DND-41 (cell line): ENCODE measurements at regions not wholly inside any gene's neighbourhood (a gene's known extent, or its start where the extent isn't known, plus 50 kb on each side); places are given as distances from the start of the nearest gene placed in this dataset.

ENCODE experiments used
- ATAC-seq: fragments of 200-7000 bp; cut with Tn5 transposase; 3 replicates; pipeline ENCODE4 v1.9.1; 2021; ENCODE audit warnings: low read depth; ENCODE audit not compliant: insufficient read depth
- DNase-seq: peaks from one replicate; pipeline ENCODE4 v3.0.0-alpha.2; 2020
- H2AFZ ChIP-seq: 2 replicates; pipeline ENCODE4 v1.6.0; 2012; ENCODE audit warnings: low read depth, low read length
- H3K27ac ChIP-seq: 2 replicates; pipeline ENCODE4 v1.5.1; 2012; ENCODE audit warnings: low read length, inconsistent platforms
- H3K27me3 ChIP-seq: fragments of 200-600 bp; sonication (generic); 2 replicates; pipeline ENCODE4 v1.6.0; 2012; ENCODE audit warnings: low read length, mild to moderate bottlenecking, inconsistent platforms; ENCODE audit not compliant: insufficient read depth, poor library complexity
- H3K36me3 ChIP-seq: 2 replicates; pipeline ENCODE4 v1.5.1; 2012; ENCODE audit warnings: low read length, inconsistent platforms; ENCODE audit not compliant: insufficient read depth
- H3K4me1 ChIP-seq: 2 replicates; pipeline ENCODE4 v1.5.1; 2012; ENCODE audit warnings: mild to moderate bottlenecking, low read length; ENCODE audit not compliant: insufficient read depth
- H3K4me2 ChIP-seq: 2 replicates; pipeline ENCODE4 v1.6.0; 2012; ENCODE audit warnings: mild to moderate bottlenecking, moderate library complexity, low read length, inconsistent platforms; ENCODE audit not compliant: insufficient read depth
- H3K4me3 ChIP-seq, 2 experiments: fragments of 200-600 bp in 1 of 2; shearing (Covaris generic) in 1 of 2; 2 replicates each; pipeline ENCODE4 v1.5.1; 2012 to 2016; ENCODE audit warnings: inconsistent platforms in 2 of 2, low read length in 2 of 2, mild to moderate bottlenecking in 2 of 2, low read depth in 1 of 2, moderate library complexity in 1 of 2
- H3K79me2 ChIP-seq: 2 replicates; pipeline ENCODE4 v1.6.0; 2012; ENCODE audit warnings: low read length, inconsistent platforms; ENCODE audit not compliant: insufficient read depth
- H3K9ac ChIP-seq: 2 replicates; pipeline ENCODE4 v1.6.0; 2012; ENCODE audit warnings: low read depth, mild to moderate bottlenecking, inconsistent platforms, low read length, moderate library complexity
- H3K9me3 ChIP-seq: 2 replicates; pipeline ENCODE4 v1.5.1; 2012; ENCODE audit warnings: low read length, moderate library complexity, mild to moderate bottlenecking, inconsistent platforms; ENCODE audit not compliant: insufficient read depth, severe bottlenecking
- H4K20me1 ChIP-seq: 2 replicates; pipeline ENCODE4 v1.6.0; 2012; ENCODE audit warnings: low read length; ENCODE audit not compliant: insufficient read depth
- EZH2 ChIP-seq: IDR thresholded peaks from 3 replicates; pipeline ENCODE4 v1.6.1; 2012; ENCODE audit warnings: borderline replicate concordance, low read depth, mild to moderate bottlenecking, moderate library complexity, low read length, inconsistent platforms; ENCODE audit not compliant: severe bottlenecking
- TF ChIP-seq, protein P1 (sequence below): IDR thresholded peaks from 2 replicates; pipeline ENCODE4 v1.5.1; 2012; ENCODE audit warnings: borderline replicate concordance, low read length, moderate library complexity, mild to moderate bottlenecking; ENCODE audit not compliant: poor library complexity, severe bottlenecking; ENCODE audit errors: extremely low read depth

DNA sequence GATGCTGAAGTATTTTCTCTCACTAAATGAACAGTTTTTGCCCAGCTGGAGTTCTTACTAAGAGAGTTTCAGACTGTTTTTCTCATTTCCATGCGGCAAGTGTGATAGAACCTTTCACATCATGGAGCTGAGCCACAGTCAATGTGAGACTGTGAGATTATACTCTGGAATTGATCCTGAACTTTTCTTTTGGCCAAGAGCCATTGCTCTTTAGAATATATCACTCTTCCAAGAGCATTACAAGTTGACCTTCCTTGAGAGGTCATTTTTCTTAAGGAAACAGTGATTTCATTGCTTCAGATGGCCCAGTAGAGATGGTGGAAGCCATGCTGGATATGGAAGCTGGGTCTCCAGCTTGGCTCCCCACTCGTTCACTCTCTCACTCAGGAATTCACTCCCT, 212.9 kb upstream of the UMPS start:
- Histone ChIP-seq H3K4me1 (no peaks in the 10 kb centered on the region), H3K27me3 (peaks cover 14% of the 10 kb centered on the region)

DNA sequence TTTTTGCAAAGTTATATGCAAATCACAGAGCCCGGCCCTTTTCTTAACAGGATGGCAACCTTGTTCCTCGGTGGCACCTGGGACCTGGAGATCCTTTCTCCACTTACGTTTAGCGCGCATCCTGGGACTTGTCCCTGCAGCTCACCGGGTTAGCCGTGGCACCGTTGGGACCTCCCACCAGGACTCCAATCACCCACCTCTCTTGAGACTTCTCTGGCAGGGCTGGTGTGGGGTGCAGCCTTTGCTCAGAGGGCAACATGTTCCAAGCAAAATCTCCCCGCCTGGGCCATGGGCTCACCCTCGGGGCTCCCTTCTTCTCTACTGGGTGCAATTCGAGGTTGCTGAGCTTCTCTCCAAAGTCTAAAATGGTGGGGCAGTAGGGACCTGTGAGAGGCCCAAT, 211.9 kb upstream of the UMPS start:
- ATAC-seq (no peak), DNase-seq (no peak)
- Histone ChIP-seq H3K79me2 (no peaks in the 10 kb centered on the region), H3K36me3 (no peaks in the 10 kb centered on the region), H3K4me3 (no peak overlapping the region), H3K9ac (no peak overlapping the region), H3K4me2 (no peak overlapping the region), H3K27ac (no peak overlapping the region), H3K27me3 (peaks cover 14% of the 10 kb centered on the region), H4K20me1 (no peaks in the 10 kb centered on the region), H2AFZ (no peak overlapping the region), H3K9me3 (no peaks in the 10 kb centered on the region), H3K4me1 (no peaks in the 10 kb centered on the region)
- TF ChIP-seq EZH2, result no peak
- TF ChIP-seq, protein P1, sequence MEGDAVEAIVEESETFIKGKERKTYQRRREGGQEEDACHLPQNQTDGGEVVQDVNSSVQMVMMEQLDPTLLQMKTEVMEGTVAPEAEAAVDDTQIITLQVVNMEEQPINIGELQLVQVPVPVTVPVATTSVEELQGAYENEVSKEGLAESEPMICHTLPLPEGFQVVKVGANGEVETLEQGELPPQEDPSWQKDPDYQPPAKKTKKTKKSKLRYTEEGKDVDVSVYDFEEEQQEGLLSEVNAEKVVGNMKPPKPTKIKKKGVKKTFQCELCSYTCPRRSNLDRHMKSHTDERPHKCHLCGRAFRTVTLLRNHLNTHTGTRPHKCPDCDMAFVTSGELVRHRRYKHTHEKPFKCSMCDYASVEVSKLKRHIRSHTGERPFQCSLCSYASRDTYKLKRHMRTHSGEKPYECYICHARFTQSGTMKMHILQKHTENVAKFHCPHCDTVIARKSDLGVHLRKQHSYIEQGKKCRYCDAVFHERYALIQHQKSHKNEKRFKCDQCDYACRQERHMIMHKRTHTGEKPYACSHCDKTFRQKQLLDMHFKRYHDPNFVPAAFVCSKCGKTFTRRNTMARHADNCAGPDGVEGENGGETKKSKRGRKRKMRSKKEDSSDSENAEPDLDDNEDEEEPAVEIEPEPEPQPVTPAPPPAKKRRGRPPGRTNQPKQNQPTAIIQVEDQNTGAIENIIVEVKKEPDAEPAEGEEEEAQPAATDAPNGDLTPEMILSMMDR, result no peak

More for the DNA sequence above, 212.9 kb upstream of the UMPS start:
- Histone ChIP-seq H3K4me2 (no peak overlapping the region), H3K27ac (no peak overlapping the region), H3K9me3 (no peaks in the 10 kb centered on the region), H4K20me1 (no peaks in the 10 kb centered on the region), H3K79me2 (no peaks in the 10 kb centered on the region), H3K36me3 (no peaks in the 10 kb centered on the region), H3K4me3 (no peak overlapping the region), H2AFZ (no peak overlapping the region), H3K9ac (no peak overlapping the region)
- no peak for DNase-seq
- ATAC-seq, result no peak
- TF ChIP-seq, protein P1, result no peak
- TF ChIP-seq EZH2, result no peak

DNA sequence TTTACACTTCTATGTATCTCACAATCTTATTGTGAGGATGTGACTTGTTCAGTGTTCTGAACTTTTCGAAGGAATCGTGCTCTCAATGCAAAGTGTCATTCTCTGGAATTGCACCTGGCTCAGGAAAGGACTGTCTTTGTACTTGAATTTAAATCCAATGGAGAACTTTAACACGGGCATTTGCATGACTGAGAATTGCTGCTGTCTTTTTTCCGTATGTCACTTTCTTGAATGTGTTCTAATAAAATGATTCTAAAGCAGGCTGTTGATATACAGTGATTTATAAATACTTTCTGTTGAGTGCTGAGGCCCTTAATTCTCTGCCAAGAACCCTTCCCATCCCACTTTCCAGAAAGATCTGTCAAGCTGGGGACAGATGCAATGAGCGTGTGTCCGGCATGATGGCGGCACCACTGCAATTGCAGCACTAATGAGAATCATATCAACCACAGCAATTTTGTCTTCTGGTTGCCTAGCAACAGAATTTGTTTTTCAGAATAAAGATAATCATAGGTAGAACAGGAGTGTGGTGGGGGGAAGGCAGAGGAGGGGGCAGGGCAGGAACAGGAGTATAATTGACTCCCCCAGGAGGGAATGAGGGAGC, 210.6 kb upstream of the UMPS start:
- H2AFZ ChIP-seq, result no peak overlapping the region
- no peak overlapping the region for H3K4me3 ChIP-seq
- H3K4me2 ChIP-seq, result no peak overlapping the region
- no peaks in the 10 kb centered on the region for H3K4me1 ChIP-seq
- H3K36me3 ChIP-seq, result no peaks in the 10 kb centered on the region
- H3K27ac ChIP-seq, result no peak overlapping the region
- DNase-seq, result no peak
- H4K20me1 ChIP-seq, result no peaks in the 10 kb centered on the region
- peaks cover 9% of the 10 kb centered on the region for H3K27me3 ChIP-seq
- no peak overlapping the region for H3K9ac ChIP-seq
- no peak for TF ChIP-seq EZH2
- TF ChIP-seq, protein P1, result no peak
- no peak for ATAC-seq
- H3K79me2 ChIP-seq, result no peaks in the 10 kb centered on the region
- no peaks in the 10 kb centered on the region for H3K9me3 ChIP-seq
